Lung (tissue), 11 donors: ENCODE measurements at regions not wholly inside any gene's neighbourhood (a gene's known extent, or its start where the extent isn't known, plus 50 kb on each side); places are given as distances from the start of the nearest gene placed in this dataset.

Experiments
- ATAC-seq: fragments of 200-7000 bp; cut with Tn5 transposase; one replicate; pipeline ENCODE4 v1.9.1; 2020; ENCODE audit warnings: moderate number of reproducible peaks; ENCODE audit not compliant: insufficient read depth, low FRiP score
- DNase-seq, 3 donors: peaks; one replicate each; pipeline ENCODE4 v3.0.0-alpha.2; 2013 to 2017
- H3K27ac ChIP-seq, 2 donors: one replicate each; pipeline ENCODE4 v1.5.1; 2013; ENCODE audit warnings: mild to moderate bottlenecking in 2 of 2, moderate library complexity in 2 of 2, control low read depth in 1 of 2, inconsistent platforms in 1 of 2, low read depth in 1 of 2, low read length in 1 of 2
- H3K27me3 ChIP-seq, 3 donors: one replicate each; pipeline ENCODE4 v1.5.1; 2013; ENCODE audit warnings: low read length in 2 of 3; ENCODE audit not compliant: control insufficient read depth in 3 of 3, insufficient read depth in 3 of 3
- H3K36me3 ChIP-seq, 4 donors: one replicate each; pipeline ENCODE4 v1.5.1; 2013; ENCODE audit warnings: low read length in 4 of 4, mild to moderate bottlenecking in 1 of 4, moderate library complexity in 1 of 4; ENCODE audit not compliant: control insufficient read depth in 4 of 4, insufficient read depth in 4 of 4
- H3K4me1 ChIP-seq, 5 donors: one replicate each; pipeline ENCODE4 v1.5.1; 2013; ENCODE audit warnings: low read length in 5 of 5, mild to moderate bottlenecking in 2 of 5, moderate library complexity in 1 of 5; ENCODE audit not compliant: control insufficient read depth in 5 of 5, insufficient read depth in 5 of 5
- H3K4me3 ChIP-seq: one replicate; pipeline ENCODE4 v1.5.1; 2013; ENCODE audit warnings: mild to moderate bottlenecking, control low read depth, moderate library complexity
- H3K9ac ChIP-seq, 2 donors: one replicate each; pipeline ENCODE4 v1.5.1; 2013; ENCODE audit warnings: low read length in 2 of 2, control low read depth in 1 of 2; ENCODE audit not compliant: insufficient read depth in 1 of 2
- H3K9me3 ChIP-seq, 4 donors: one replicate each; pipeline ENCODE4 v1.5.1; 2013; ENCODE audit warnings: low read length in 3 of 4, mild to moderate bottlenecking in 1 of 4, moderate library complexity in 1 of 4; ENCODE audit not compliant: control insufficient read depth in 4 of 4, insufficient read depth in 3 of 4
- WGBS, 2 donors: extraction: QIAGEN DNeasy Blood & Tissue Kit; methylation state at CpG; one replicate each; pipeline ENCODE4 v1.1.7; 2013; 5-methylcytosine and 5-hydroxymethylcytosine counted together
- TF ChIP-seq, protein P1 (sequence below): IDR thresholded peaks from 2 replicates; pipeline ENCODE4 v1.5.1; 2012; ENCODE audit warnings: mild to moderate bottlenecking; ENCODE audit errors: control extremely low read depth, extremely low read depth
- donor health status: control.
- donor health status: control.
- donor health status: Bipolar disorder and iron deficiency.
- donor health status: healthy.
- donor health status: DM: yes; HTN: yes; CAD: no.

DNA sequence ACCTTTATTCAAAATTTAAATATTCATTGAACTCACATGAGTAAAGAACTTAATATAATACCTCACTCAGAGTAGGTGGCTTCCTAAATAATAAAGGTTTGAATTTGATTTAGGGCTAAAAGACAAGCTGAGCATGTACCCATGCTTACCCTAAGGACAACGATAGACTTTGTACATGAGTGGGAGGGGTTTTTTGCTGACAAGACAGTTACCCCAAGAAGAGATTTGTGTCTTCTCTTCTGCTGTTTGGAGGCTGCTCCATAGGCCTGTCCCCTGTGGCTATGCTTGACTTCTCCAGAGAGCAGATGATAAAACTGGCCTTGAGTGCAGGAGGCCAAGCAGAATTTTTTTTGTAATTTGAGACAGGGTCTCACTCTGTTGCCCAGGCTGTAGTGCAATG is 383.9 kb downstream of the TMEM182 start:
- no peak for ATAC-seq
- Histone ChIP-seq H3K27me3 (no peaks in the 10 kb centered on the region), H3K36me3 (no peaks in the 10 kb centered on the region), H3K9ac (no peak overlapping the region), H3K4me1 (no peaks in the 10 kb centered on the region), H3K4me3 (no peak overlapping the region), H3K9me3 (peaks cover 0 to 2% (median 0%) of the 10 kb centered on the region in 4 donors), H3K27ac (no peak overlapping the region)
- TF ChIP-seq, protein P1, sequence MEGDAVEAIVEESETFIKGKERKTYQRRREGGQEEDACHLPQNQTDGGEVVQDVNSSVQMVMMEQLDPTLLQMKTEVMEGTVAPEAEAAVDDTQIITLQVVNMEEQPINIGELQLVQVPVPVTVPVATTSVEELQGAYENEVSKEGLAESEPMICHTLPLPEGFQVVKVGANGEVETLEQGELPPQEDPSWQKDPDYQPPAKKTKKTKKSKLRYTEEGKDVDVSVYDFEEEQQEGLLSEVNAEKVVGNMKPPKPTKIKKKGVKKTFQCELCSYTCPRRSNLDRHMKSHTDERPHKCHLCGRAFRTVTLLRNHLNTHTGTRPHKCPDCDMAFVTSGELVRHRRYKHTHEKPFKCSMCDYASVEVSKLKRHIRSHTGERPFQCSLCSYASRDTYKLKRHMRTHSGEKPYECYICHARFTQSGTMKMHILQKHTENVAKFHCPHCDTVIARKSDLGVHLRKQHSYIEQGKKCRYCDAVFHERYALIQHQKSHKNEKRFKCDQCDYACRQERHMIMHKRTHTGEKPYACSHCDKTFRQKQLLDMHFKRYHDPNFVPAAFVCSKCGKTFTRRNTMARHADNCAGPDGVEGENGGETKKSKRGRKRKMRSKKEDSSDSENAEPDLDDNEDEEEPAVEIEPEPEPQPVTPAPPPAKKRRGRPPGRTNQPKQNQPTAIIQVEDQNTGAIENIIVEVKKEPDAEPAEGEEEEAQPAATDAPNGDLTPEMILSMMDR: no peak
- WGBS, 2 donors: 87 to 96% methylated on average over 1 of the region's 1 CpG
- DNase-seq: no peak

DNA sequence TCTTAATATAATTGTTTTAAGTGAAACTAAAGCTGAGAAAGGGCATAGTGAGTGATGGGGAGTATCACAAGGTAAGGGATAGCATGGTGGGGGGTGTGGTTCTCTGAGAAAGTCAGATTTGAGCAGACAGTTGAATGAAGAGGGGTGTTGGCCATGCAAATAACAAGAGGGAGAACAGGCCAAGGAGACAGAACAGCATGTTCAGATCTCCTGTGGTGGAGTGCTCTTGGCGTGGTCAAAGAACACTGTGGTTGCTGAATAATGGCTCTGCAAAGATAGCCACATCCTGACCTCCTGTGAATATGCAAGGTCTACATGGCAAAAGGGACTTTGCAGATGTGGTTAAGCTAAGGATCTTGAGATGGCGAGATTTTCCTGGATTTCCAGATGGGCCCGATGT is 389.2 kb downstream of the TMEM182 start:
- no peak overlapping the region for H3K9ac ChIP-seq
- 90 to 93% methylated on average over 3 of the region's 3 CpGs for WGBS, 2 donors
- no peaks in the 10 kb centered on the region for H3K27me3 ChIP-seq
- H3K9me3 ChIP-seq: peaks cover 0 to 1% (median 0%) of the 10 kb centered on the region in 4 donors
- peaks cover 0 to 9% (median 6%) of the 10 kb centered on the region in 5 donors for H3K4me1 ChIP-seq
- ATAC-seq (no peak), DNase-seq (no peak)
- no peak overlapping the region for H3K27ac ChIP-seq
- no peaks in the 10 kb centered on the region for H3K36me3 ChIP-seq
- no peak overlapping the region for H3K4me3 ChIP-seq
- TF ChIP-seq, protein P1: no peak

DNA sequence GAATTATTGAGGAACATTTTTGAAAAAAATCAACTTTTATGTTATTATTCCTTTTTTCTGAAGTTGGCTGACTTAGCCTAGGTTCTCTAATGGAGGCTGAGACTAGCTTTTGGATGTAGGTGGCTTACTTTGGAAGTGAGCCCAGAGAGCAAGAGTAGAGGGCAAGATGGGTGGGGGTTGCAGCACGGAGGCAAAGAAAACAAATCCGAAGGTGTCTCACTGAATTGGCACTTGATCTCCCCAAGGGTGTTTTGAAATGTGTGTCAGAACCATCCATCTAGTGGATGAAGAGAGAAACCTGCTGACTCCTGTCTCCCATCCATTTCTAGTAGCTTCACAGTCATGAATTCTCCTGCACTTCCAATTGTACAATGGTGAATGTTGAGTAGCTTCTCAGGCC is 390.7 kb downstream of the TMEM182 start:
- Histone ChIP-seq H3K4me3 (no peak overlapping the region), H3K4me1 (peaks cover 0 to 9% (median 6%) of the 10 kb centered on the region in 5 donors), H3K27me3 (no peaks in the 10 kb centered on the region), H3K27ac (no peak overlapping the region), H3K9ac (no peak overlapping the region), H3K9me3 (peaks cover 0 to 1% (median 0%) of the 10 kb centered on the region in 4 donors), H3K36me3 (no peaks in the 10 kb centered on the region)
- WGBS, 2 donors: 43 to 62% methylated on average over 2 of the region's 2 CpGs
- TF ChIP-seq, protein P1: no peak
- DNase-seq (no peak), ATAC-seq (no peak)
